Activated T-helper 17 cell treated with anti-CD3 and anti-CD28 coated beads, Interleukin-2, amount 50 U/mL, for 72 hours (primary cell): ENCODE measurements at regions not wholly inside any gene's neighbourhood (a gene's known extent, or its start where the extent isn't known, plus 50 kb on each side); places are given as distances from the start of the nearest gene placed in this dataset.

Source experiments
- ATAC-seq: fragments of 150-1000 bp; cut with Tn5 transposase; replicated peaks from 2 replicates; pipeline ENCODE4 v1.10.0; 2021; ENCODE audit warnings: mild to moderate bottlenecking, moderate library complexity
- H3K27ac Mint-ChIP-seq: one replicate; pipeline ENCODE4 v1.8.0; 2022; ENCODE audit warnings: mixed read lengths
- H3K27me3 Mint-ChIP-seq: one replicate; pipeline ENCODE4 v1.8.0; 2022; ENCODE audit warnings: mixed read lengths
- H3K36me3 Mint-ChIP-seq: one replicate; pipeline ENCODE4 v1.8.0; 2022; ENCODE audit warnings: low read depth, mild to moderate bottlenecking, mixed read lengths
- H3K4me1 Mint-ChIP-seq: one replicate; pipeline ENCODE4 v1.8.0; 2022; ENCODE audit warnings: mixed read lengths
- H3K4me3 Mint-ChIP-seq: one replicate; pipeline ENCODE4 v1.8.0; 2022; ENCODE audit warnings: mild to moderate bottlenecking, mixed read lengths
- H3K9me3 Mint-ChIP-seq: one replicate; pipeline ENCODE4 v1.8.0; 2022; ENCODE audit warnings: mixed read lengths

DNA sequence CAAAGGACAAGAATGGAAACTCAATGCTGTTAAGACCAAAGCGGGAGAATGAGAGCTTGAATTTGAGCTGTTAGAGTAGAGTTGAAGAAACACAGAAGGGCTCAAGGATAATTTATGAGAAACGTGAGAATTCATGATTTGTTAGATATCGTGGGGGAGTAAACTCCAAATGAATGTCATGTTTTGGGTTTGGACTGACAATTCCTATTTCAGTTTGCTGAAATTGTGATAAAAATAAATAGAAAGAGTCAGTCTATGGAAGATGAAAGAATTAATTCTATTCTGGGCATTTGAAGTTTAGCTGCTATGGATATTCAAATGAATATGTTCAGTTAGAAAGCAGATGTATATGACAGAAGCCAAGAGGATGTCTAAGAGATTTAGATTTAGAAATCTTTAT lies 723.4 kb upstream of the PIK3C3 start:
- no peaks in the 10 kb centered on the region for H3K4me1 Mint-ChIP-seq
- H3K36me3 Mint-ChIP-seq = no peaks in the 10 kb centered on the region
- H3K27me3 Mint-ChIP-seq = no peaks in the 10 kb centered on the region
- no peak overlapping the region for H3K4me3 Mint-ChIP-seq
- H3K27ac Mint-ChIP-seq = no peak overlapping the region
- ATAC-seq = no peak
- H3K9me3 Mint-ChIP-seq = peaks cover 8% of the 10 kb centered on the region

GRCh38 chr18:41227993-41228392 lies 727.0 kb upstream of the PIK3C3 start:
- no peak for ATAC-seq
- Mint-ChIP-seq H3K36me3 (no peaks in the 10 kb centered on the region), H3K27me3 (no peaks in the 10 kb centered on the region), H3K4me1 (no peaks in the 10 kb centered on the region), H3K27ac (no peak overlapping the region), H3K9me3 (peaks cover 19% of the 10 kb centered on the region), H3K4me3 (no peak overlapping the region)

DNA sequence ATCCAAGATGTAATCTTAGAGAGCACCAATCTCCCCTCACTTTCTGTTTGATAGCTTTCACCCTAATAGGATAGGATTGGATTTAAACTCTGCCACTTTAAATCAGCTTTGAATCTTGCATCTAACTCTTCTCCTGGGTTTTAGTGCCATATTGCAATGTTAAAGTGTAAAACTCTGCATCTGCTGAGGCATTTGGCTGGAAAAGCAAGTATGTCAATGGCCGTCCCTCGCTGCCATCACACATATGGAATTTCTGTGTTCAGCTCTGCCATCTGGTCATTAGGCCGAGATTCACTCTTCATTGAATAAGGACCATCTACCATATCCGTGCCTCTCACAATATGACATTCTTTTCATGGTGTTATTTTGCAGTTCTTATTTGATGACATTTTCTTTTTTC lies 728.1 kb upstream of the PIK3C3 start:
- Mint-ChIP-seq H3K9me3 (peaks cover 30% of the 10 kb centered on the region), H3K27ac (no peak overlapping the region), H3K27me3 (no peaks in the 10 kb centered on the region), H3K4me3 (no peak overlapping the region), H3K4me1 (no peaks in the 10 kb centered on the region), H3K36me3 (no peaks in the 10 kb centered on the region)
- ATAC-seq = no peak

DNA sequence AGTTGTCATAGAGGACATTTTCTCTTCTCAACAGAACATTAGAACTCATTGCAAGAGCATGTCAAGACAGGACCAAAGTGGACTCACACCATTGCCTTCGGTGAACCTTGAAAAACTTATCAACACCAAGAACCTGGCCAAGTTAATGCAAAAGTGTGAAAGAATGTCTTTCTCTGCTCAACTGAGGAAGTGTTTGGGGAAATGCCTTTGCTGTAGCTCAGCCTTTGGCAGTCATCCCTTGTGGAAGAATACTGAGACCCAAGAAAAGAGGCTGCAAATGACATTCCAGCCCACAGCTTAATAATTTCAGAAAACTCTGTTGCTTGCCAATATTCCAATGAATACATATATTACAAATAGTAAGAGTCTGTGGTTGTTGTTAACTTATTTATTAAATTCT lies 728.8 kb upstream of the PIK3C3 start:
- Mint-ChIP-seq H3K36me3 (no peaks in the 10 kb centered on the region), H3K4me1 (no peaks in the 10 kb centered on the region), H3K9me3 (peaks cover 30% of the 10 kb centered on the region), H3K4me3 (no peak overlapping the region), H3K27ac (no peak overlapping the region), H3K27me3 (no peaks in the 10 kb centered on the region)
- no peak for ATAC-seq

- H3K27me3 Mint-ChIP-seq = no peaks in the 10 kb centered on the region
- H3K36me3 Mint-ChIP-seq = no peaks in the 10 kb centered on the region
- H3K4me1 Mint-ChIP-seq = no peaks in the 10 kb centered on the region
- no peak overlapping the region for H3K27ac Mint-ChIP-seq
- H3K4me3 Mint-ChIP-seq = no peak overlapping the region
- peaks cover 12% of the 10 kb centered on the region for H3K9me3 Mint-ChIP-seq
- no peak for ATAC-seq
These were observed 738.6 kb upstream of the PIK3C3 start for GRCh38 chr18:41216341-41217003.

DNA sequence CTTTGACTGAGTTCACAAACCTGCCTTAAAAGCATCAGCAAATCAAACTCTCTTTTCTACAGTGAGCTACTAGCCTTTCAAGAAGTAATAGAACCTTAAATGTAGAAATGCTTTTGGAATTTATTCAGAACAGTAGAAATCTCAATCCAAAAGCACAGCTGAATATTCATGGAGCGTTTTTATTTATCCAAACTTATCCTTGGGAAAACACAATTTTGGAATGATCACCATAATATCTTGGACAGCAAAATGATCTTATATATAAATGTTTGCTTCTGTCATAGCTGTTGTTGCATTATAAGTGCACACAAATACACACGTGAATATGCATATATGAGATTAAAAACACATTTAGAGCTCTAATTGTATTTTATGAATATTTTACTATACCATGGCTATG lies 747.3 kb upstream of the PIK3C3 start:
- no peak overlapping the region for H3K4me3 Mint-ChIP-seq
- H3K9me3 Mint-ChIP-seq = peaks cover 10% of the 10 kb centered on the region
- H3K27ac Mint-ChIP-seq = no peak overlapping the region
- ATAC-seq = no peak
- no peaks in the 10 kb centered on the region for H3K4me1 Mint-ChIP-seq
- no peaks in the 10 kb centered on the region for H3K27me3 Mint-ChIP-seq
- H3K36me3 Mint-ChIP-seq = no peaks in the 10 kb centered on the region

DNA sequence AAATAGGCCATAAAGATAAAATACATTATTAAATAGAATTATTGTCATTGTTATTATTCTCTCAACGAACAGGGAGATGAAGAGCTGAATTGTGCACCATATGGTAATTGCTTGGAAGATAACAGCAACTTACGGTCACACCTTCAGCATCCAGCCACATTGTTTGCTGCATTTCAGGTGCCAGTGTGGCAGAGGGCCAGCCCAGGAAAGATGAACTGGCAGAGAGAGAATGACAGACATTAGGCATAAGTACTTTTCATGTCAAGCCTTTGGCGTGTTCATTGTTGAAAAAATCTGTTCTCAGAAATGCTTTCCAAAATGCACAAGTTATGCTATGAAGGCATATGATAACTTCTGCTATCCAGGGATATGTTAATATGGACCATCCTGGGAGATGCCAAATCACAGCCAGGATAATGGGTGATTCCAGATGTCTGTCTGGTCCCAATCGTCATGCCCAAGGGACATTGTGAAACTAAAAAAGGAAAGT lies 748.6 kb upstream of the PIK3C3 start:
- no peak overlapping the region for H3K27ac Mint-ChIP-seq
- no peaks in the 10 kb centered on the region for H3K36me3 Mint-ChIP-seq
- no peak for ATAC-seq
- H3K4me3 Mint-ChIP-seq = no peak overlapping the region
- peaks cover 4% of the 10 kb centered on the region for H3K9me3 Mint-ChIP-seq
- H3K27me3 Mint-ChIP-seq = no peaks in the 10 kb centered on the region
- no peaks in the 10 kb centered on the region for H3K4me1 Mint-ChIP-seq

- ATAC-seq = no peak
- no peak overlapping the region for H3K27ac Mint-ChIP-seq
- H3K36me3 Mint-ChIP-seq = no peaks in the 10 kb centered on the region
- no peaks in the 10 kb centered on the region for H3K4me1 Mint-ChIP-seq
- H3K4me3 Mint-ChIP-seq = no peak overlapping the region
- H3K9me3 Mint-ChIP-seq = peaks cover 13% of the 10 kb centered on the region
- H3K27me3 Mint-ChIP-seq = no peaks in the 10 kb centered on the region
These were observed 755.8 kb upstream of the PIK3C3 start for GRCh38 chr18:41199212-41199611.

- H3K4me3 Mint-ChIP-seq = no peak overlapping the region
- no peaks in the 10 kb centered on the region for H3K36me3 Mint-ChIP-seq
- no peaks in the 10 kb centered on the region for H3K4me1 Mint-ChIP-seq
- no peaks in the 10 kb centered on the region for H3K27me3 Mint-ChIP-seq
- no peak for ATAC-seq
- H3K27ac Mint-ChIP-seq = no peak overlapping the region
- peaks cover 13% of the 10 kb centered on the region for H3K9me3 Mint-ChIP-seq
These were observed 757.1 kb upstream of the PIK3C3 start for GRCh38 chr18:41197967-41198366.

DNA sequence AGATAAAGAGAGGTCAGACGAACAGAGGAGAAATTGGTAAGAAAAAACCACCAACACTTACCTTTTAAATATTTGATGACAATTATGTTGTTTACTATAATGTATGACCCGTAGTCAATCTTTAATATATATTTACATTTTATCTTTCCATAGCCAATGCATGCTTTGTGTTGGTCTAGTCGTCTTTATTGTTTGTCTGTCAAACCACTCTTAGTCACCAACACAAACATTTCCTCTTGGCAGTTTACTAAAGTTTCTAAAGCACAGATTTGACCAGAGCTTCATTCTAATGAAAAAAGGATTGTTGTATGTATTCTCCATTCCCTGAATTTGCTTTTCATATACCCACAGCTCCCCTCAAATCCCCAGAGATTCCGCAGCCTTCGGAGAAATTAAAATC lies 784.7 kb upstream of the PIK3C3 start:
- Mint-ChIP-seq H3K4me1 (no peaks in the 10 kb centered on the region), H3K36me3 (no peaks in the 10 kb centered on the region), H3K27ac (no peak overlapping the region), H3K27me3 (no peaks in the 10 kb centered on the region), H3K4me3 (no peak overlapping the region), H3K9me3 (peaks cover 7% of the 10 kb centered on the region)
- no peak for ATAC-seq

- Mint-ChIP-seq H3K36me3 (no peaks in the 10 kb centered on the region), H3K27me3 (no peaks in the 10 kb centered on the region), H3K4me1 (no peaks in the 10 kb centered on the region), H3K4me3 (no peak overlapping the region), H3K9me3 (peaks cover 19% of the 10 kb centered on the region), H3K27ac (no peak overlapping the region)
- no peak for ATAC-seq
These were observed 789.4 kb upstream of the PIK3C3 start for GRCh38 chr18:41165625-41166024.

DNA sequence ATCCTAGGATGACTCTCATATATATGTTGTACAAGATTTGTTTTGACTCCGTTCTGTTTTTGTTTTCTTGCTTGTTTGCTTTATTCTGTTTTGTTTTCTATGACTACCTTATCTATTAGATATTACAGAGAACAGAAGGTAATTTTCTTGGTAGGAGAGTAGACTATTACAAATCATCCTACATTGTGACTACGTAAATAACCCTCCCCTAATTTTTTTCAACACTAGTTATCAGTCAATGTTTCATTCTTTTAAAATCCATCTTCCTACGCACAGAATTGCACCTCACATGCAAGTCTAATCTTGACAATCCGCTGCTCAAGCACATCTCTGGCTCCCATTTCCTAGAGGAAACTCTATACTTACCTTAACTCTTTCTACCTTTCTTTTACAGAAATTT lies 792.3 kb upstream of the PIK3C3 start:
- H3K4me3 Mint-ChIP-seq = no peak overlapping the region
- no peaks in the 10 kb centered on the region for H3K4me1 Mint-ChIP-seq
- H3K36me3 Mint-ChIP-seq = no peaks in the 10 kb centered on the region
- ATAC-seq = no peak
- H3K27me3 Mint-ChIP-seq = no peaks in the 10 kb centered on the region
- H3K27ac Mint-ChIP-seq = no peak overlapping the region
- peaks cover 19% of the 10 kb centered on the region for H3K9me3 Mint-ChIP-seq

DNA sequence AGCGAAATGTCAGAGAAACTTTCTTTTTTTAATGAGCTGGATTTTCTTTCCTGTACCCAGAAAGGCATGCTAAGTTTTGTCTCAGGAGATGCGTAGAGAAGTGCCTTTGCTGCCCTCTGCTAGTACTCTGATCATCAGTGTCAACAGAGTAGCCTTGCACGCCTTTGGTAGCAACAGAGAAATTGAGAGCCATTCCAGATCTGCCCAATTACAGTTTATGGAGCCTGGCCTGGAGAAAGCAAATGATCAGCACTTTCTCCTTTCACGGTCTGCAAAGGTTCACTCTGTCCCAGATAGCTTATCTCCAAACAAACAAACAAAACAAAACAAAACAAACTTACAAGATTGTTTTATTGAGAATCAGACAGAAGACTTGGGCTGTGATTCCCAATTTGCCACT lies 792.8 kb upstream of the PIK3C3 start:
- H3K4me1 Mint-ChIP-seq = no peaks in the 10 kb centered on the region
- H3K4me3 Mint-ChIP-seq = no peak overlapping the region
- H3K9me3 Mint-ChIP-seq = peaks cover 19% of the 10 kb centered on the region
- no peak for ATAC-seq
- no peaks in the 10 kb centered on the region for H3K27me3 Mint-ChIP-seq
- no peaks in the 10 kb centered on the region for H3K36me3 Mint-ChIP-seq
- no peak overlapping the region for H3K27ac Mint-ChIP-seq

DNA sequence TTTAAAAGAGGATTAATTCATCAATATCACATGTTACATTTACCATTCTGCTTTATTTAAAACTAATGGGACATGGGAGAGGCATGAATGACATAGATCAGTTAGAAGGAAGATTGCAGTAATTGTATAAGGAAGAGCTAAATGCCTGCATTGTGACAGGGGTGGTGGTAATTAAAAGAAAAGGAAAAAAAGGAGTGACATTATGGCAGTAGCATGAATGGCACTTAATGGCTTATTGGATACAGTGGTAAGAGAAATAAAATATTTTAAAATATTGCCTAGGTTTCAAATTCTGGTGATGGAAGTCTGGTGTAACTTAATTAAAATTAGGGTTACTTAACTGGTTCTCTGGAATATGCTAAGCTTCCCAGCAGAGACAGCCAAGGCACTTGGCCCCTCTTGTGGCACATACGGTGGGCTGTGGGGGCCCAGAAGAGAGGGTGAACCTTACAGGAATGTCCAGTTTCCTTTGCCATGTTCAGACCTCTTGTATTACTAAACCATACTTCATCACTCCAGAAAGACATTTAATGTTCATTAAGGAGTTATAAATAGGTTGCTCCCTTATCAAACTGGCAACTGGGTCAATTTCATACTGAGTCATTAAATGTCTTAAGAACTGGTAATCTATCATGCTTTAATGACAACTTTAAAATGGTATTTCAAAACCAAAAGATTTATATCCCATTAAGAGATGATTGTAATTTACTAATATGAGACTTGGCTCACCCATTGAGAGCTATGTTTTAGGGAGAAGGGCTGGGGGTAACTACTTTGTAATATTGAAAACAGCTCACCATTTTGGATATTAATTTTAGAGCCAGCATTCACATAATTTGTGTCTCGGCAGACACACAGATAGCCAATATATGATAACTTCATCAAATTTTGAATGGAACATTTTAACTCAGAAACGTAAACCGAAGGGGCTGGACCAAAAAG lies 798.9 kb upstream of the PIK3C3 start:
- H3K27me3 Mint-ChIP-seq = no peaks in the 10 kb centered on the region
- no peaks in the 10 kb centered on the region for H3K4me1 Mint-ChIP-seq
- H3K9me3 Mint-ChIP-seq = peaks cover 4% of the 10 kb centered on the region
- no peak overlapping the region for H3K4me3 Mint-ChIP-seq
- no peaks in the 10 kb centered on the region for H3K36me3 Mint-ChIP-seq
- H3K27ac Mint-ChIP-seq = no peak overlapping the region
- no peak for ATAC-seq

- H3K36me3 Mint-ChIP-seq = no peaks in the 10 kb centered on the region
- H3K27ac Mint-ChIP-seq = no peak overlapping the region
- H3K27me3 Mint-ChIP-seq = no peaks in the 10 kb centered on the region
- peaks cover 10% of the 10 kb centered on the region for H3K9me3 Mint-ChIP-seq
- H3K4me3 Mint-ChIP-seq = no peak overlapping the region
- no peaks in the 10 kb centered on the region for H3K4me1 Mint-ChIP-seq
- ATAC-seq = no peak
These were observed 800.0 kb upstream of the PIK3C3 start for GRCh38 chr18:41155025-41155424.
